ENCODE measurements at regions not wholly inside any gene's neighbourhood (a gene's known extent, or its start where the extent isn't known, plus 50 kb on each side); places are given as distances from the start of the nearest gene placed in this dataset.

DNA sequence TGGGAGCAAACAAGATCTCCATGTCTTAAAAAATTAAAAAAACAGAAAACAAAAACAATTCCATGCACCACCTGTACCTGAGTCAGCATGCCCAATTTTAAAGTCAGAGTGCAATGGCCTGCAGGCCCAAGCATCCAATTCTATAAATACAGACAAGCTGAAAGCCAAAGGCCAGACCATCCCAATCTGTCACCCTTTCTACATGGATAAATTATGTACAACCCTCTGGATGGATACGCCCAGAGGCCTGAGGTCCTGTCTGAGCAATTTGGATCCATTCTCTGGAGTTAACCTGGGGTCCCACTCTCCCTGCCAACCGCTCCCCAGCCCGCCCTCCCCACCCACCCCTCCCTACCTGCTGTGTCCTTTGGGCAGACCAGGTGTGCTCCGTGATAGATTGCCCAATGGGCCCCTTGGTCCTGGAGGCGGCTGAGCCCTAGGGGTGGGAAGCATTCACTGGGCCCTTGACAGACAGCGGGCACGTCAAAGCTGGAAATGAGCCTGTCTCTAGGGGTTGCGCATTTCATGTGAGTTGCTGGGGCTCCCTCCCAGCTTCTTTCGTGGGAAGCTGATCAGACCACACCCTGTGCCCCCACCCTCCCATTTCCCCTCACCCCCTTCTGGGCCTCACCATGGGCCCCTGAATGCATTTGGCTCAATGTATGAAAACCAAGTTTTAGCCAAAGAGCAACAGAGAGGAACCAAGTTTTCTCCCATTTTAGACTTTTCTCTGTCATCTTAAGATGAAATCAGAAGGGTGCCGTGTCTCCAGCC lies 171.3 kb downstream of the BCL11B start:
- no peak for DNase-seq

DNA sequence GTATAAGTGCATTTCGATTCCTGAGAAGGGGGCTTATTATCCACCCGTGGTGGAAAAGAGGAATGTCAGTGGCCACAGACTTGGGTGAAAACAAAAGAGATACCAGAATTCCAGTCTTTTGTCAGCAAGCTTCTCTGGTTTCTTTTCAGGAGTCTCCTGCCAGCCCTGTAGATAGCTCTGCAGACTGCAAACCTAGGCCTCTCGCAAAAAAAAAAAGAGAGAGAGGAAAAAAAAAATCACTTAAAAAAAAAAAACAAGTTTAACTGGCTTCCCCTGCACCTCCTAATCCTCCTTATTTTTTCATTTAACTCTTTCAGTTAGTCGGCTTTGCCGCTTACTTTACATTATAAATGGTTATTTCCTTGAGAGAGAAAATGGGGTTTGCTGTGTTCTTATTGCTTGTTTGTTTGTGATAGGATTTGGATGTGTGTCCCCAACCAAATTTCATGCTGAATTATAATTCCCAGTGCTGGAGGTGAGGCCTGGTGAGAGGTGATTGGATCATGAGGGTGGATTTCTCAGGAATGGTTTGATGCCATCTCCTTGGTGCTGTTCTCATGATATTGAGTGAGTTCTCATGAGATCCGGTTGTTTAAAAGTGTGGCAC lies 170.0 kb downstream of the BCL11B start:
- peak; percentile 87 for DNase-seq

DNA sequence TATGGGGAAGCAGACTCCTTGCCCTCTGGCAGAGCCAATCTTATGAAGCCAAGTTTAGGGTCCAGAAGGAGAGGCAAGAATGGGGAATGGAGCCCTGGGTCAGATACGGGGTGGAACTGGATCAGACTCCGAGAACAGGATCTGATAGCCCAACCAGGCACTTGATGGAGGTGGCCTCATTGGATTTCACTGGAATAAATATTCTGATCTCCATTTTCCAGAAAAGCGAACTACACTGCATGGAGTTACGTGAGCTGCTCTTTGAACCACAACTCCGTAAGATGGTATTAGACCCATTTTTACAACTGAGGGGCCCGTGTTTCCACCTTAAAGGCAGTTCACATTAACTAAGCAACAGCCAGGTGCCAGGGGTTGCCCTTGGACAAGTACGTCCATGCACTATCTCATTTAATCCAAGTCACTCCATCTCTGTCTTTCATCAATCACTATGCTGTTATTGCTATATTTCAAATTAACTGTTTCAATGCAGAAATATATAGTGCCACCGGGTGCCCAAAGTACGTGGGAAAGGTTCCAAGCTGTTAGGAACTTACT lies 155.2 kb downstream of the BCL11B start:
- no peak for DNase-seq

DNA sequence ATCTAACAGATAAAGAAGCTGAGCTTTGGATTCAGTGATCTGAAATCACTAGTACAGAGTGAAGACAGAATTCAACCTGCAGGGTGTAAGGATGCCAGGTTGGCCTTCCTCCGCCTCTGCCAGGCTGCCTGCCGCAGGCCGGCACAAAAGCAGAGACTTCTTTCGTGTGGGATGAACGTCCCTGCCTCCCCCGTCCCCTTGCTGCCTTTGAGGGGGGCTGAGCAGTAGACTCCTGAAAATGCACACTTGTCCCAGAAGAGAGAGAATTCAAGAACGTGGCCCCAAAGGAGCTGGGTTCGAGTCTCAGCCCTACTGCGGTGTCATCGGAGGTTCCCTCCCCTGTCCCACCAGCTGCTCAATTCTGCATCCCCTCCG lies 154.3 kb downstream of the BCL11B start:
- no peak for DNase-seq

DNA sequence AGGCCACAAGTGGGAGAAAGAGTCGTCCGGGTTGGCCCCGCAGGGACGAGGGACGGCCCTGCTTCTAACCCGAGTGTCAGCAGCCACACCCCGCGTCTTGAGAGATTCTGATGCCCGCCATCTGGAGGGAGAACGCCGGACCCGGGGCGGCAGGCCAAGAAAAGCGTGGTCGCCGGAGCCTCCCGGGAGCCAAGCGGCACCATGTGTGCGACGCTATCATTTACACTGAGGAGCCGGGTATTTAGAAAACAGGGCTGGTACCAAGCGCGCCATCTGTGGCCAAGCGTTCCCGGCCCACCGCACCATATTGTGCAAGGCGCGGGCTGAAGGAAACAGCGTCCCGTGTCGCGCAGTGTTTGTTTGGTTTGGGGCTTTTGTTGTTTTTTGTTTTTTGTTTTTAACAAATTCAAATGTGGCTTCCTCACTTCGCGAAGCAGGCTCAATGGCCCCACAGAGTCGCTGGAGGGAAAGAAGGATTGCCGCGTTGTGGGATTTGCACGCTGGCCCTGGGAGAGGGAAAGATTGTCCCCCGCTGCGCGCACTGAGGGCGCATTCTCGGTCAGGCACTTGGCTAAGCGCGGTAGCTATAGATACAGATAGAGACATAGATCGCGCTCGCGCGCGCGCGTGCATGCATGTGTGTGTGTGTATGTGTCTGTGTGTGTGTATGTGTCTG lies 153.8 kb downstream of the BCL11B start:
- DNase-seq, result no peak

DNA sequence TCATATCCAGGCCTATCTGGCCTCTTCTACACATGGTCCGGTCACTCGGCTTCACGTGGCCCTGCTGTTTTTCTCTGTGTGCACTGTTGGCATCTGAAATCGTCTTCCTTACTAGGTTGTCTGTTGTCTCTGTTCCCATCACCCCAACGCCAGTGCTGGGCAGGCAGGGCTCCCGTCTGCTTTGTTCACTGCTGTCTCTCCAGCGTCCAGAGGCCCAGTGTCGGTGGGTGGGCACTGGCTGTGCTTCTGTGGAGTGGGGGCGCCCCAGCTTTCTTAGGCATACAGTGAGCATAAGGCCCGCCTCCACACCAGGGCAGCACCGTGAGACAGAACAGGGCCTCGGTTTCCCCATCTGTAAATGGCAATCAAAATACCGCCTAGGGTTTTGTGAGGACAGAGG lies 153.1 kb downstream of the BCL11B start:
- no peak for DNase-seq
